H1 (cell line): ENCODE measurements at regions not wholly inside any gene's neighbourhood (a gene's known extent, or its start where the extent isn't known, plus 50 kb on each side); places are given as distances from the start of the nearest gene placed in this dataset.

Experiments
- CEBPB ChIP-seq: IDR thresholded peaks from 2 replicates; pipeline ENCODE4 v1.6.1; 2012; ENCODE audit warnings: low read depth, low read length
- CTCF ChIP-seq, 3 experiments: IDR thresholded peaks; 1 replicate in 2 of 3; 2 replicates in 1 of 3; pipeline versions ENCODE4 v1.5.1 to v1.6.1; 2011; ENCODE audit warnings: low read length in 3 of 3, mild to moderate bottlenecking in 3 of 3, inconsistent platforms in 2 of 3, low read depth in 1 of 3, moderate library complexity in 1 of 3; ENCODE audit not compliant: insufficient read depth in 1 of 3; ENCODE audit errors: control extremely low read depth in 1 of 3
- EZH2 ChIP-seq: fragments of 200-600 bp; sonication (generic); IDR thresholded peaks from 2 replicates; pipeline ENCODE4 v1.7.1; 2012; ENCODE audit warnings: low read depth, mild to moderate bottlenecking, moderate library complexity, low read length, inconsistent platforms; ENCODE audit not compliant: severe bottlenecking
- POLR2A ChIP-seq, 2 experiments: IDR thresholded peaks; 1 replicate in 1 of 2; 2 replicates in 1 of 2; pipeline ENCODE4 v1.6.1; 2011; ENCODE audit warnings: low read depth in 2 of 2, low read length in 2 of 2, mild to moderate bottlenecking in 2 of 2; ENCODE audit errors: control extremely low read depth in 1 of 2
- POLR2AphosphoS5 ChIP-seq: IDR thresholded peaks from 2 replicates; pipeline ENCODE4 v1.6.1; 2011; ENCODE audit warnings: low read depth, low read length
- SP1 ChIP-seq: IDR thresholded peaks from 2 replicates; pipeline ENCODE4 v1.6.1; 2011; ENCODE audit warnings: low read depth, low read length

GRCh38 chr6:141470810-141471209, 661.9 kb upstream of the GJE1 start:
- TF ChIP-seq CTCF (IDR thresholded peaks at IDR 0.05; ENCODE audit: control extremely low read depth in 1 of 3, insufficient read depth in 1 of 3, low read depth in 1 of 3, low read length in 3 of 3) = no peak
- TF ChIP-seq SP1 = no peak
- no peak for TF ChIP-seq POLR2A (IDR thresholded peaks at IDR 0.05; ENCODE audit: control extremely low read depth in 1 of 2, low read depth in 2 of 2, low read length in 2 of 2)
- TF ChIP-seq POLR2AphosphoS5 = no peak
- TF ChIP-seq CEBPB = no peak
- TF ChIP-seq EZH2 = no peak
